HG02943 (cell line): ENCODE measurements at regions not wholly inside any gene's neighbourhood (a gene's known extent, or its start where the extent isn't known, plus 50 kb on each side); places are given as distances from the start of the nearest gene placed in this dataset.
"Not testable (repeated sequence)": the region's sequence is repeated elsewhere in the genome, so short reads cannot be mapped to it uniquely, and the experiment has no call there.

Experiments used
- ATAC-seq: cut with Tn5 transposase; IDR thresholded peaks from one replicate; pipeline ENCODE4 v1.9.1; 2021; ENCODE audit warnings: mild to moderate bottlenecking, low read depth, moderate library complexity; ENCODE audit not compliant: unreplicated experiment

DNA sequence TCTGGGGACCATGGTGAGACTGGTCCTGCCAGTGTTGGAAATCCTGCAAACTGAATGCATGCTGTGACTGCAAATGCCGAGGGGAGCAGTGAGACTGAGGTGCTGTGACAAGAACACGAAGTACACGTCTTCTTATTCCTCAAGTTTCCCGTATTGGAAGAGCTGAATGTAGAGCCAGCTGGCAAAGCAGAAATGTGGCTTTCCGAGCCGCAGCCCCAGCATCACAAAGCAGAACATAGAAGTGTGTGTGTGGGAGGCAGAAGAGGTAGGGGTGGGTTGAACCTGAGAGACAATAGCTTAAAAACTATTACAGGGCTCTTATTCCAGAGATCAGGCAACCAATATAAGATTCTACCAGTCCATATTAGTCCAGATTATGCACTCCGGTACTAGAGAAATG, 98.8 kb downstream of the CARTPT start:
- ATAC-seq: no peak

DNA sequence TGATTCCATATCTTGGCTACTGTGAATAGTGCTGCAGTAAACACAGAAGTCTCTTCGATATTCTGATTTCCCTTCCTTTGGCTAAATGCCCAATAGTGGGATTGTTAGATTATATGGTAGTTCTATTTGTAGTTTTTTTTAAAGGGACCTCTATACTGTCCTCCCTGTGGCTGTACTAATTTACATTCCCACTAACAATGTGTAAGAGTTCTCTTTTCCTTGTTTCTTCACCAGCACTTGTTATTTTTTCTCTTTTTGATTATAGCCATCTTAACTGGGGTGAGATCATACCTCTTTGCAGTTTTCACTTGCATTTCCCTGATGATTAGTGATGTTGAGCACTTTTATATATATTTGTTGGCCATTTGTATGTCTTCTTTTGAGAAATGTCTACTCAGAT, 102.0 kb downstream of the CARTPT start:
- ATAC-seq: no peak

DNA sequence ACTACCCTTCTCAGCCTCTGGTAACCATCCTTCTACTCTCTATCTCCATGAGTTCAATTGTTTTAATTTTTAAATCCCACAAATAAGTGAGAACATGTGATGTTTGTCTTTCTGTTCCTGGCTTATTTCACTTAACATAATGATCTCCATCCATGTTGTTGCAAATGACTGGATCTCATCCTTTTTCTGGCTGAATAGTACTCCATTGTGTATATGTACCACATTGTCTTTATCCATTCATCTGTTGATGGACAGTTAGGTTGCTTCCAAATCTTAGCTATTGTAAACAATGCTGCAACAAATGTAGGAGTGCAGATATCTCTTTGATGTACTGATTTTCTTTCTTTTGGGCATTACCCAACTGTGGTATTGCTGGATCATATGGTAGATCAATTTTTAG, 103.0 kb downstream of the CARTPT start:
- not testable (repeated sequence) for ATAC-seq

DNA sequence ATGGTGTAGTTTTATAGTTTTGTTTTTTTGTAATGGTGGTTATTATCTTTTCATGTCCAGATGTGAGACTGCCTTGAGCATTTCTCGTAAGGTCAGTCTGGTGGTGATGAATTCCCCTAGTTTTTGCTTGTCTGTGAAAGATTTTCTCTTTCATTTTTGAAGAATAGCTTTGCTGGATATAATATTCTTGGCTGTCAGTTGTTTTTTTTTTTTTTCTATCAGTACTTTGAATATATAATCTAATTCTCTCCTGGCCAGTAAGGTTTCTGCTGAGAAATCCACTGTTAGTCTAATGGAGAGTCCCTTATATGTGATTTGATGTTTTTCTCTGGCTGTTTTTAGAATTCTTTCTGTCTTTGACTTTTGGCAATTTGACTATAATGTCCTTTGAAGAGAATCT, 106.9 kb downstream of the CARTPT start:
- no peak for ATAC-seq

DNA sequence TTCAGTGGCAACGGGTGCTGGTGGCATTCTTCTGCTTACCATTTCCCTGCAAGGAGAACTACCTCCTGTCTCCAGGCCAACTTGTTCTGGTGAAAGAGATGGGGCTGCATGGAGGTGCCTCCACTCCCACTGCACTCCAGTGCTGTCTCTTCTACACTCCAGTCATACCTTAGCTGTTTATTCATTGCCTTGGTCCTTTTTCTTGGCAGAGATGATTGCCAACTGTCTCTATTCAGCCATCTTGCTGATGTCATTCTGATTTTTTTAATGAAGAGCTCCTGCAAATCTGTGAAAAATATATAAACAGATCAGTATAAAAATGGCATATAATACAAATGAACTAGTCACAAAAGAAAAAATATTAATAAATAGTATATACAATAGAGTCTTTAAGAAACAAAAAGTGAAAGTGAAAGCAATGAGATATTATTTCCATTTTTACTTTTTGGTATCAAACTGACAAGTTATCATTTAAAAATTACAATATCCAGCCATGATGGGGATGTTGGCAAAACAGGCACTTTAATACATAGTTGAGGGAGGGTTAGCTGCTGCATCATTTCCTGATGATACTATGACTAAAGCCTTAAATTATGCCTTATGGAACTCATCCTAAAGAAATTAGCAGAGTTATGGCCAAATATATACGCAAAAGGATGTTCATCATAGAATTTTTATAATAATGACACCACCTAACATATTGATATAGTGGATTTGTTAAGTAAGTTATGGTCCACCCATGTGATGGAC, 109.4 kb downstream of the CARTPT start:
- ATAC-seq: no peak

DNA sequence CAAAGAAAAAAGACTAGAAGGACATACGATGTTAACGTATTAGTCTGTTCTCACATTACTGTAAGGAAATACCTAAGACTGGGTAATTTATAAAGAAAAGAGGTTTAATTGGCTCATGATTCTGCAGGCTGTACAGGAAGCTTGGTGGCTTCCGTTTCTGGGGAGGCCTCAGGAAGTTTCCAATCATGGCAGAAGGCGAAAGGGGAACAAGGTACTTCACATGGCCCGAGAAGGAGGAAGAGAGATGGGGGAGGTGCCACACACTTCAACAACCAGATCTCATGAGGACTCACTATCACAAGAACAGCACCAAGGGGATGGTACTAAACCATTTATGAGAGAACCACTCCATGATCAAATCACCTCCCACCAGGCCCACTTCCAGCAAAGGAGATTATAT, 110.1 kb downstream of the CARTPT start:
- no peak for ATAC-seq

DNA sequence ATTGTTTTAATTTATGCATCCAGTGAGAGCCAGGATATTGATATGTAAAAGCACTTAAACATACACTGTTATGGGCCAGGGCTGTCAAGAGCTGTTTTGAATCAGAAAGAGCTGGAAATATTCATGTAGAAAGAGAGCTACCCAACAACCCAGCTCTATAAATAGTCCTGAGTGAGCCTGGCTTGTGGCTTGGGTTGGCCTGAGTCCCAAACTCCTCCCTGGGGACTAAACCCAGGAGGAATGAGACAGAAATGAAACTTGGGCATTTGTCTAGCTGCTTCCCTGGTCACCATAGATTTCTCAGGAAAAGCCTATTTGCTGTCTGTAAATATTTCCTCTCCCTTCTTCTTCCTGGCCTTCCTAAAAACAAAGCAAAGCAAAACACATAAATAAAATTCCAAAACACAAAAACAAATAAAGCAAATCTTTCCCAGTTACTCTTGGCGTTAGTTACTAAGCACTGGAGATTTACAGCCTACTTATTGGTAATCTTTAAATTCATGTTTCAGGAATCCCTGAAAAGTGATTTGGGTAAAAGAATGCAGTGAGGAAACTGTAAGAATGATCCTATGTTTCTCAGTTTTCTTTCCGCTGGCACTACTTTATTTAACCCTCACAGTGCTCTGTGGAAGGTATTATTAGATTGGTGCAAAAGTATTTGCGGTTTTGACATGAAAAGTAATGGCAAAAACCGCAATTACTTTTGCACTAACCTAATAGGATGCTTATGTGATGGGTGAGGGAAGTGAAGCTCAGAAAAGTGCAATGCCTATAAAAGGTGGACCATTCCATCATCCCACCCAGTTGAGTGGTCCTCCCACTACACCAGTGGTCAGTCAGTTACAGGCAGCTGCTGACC, 111.8 kb downstream of the CARTPT start:
- no peak for ATAC-seq

DNA sequence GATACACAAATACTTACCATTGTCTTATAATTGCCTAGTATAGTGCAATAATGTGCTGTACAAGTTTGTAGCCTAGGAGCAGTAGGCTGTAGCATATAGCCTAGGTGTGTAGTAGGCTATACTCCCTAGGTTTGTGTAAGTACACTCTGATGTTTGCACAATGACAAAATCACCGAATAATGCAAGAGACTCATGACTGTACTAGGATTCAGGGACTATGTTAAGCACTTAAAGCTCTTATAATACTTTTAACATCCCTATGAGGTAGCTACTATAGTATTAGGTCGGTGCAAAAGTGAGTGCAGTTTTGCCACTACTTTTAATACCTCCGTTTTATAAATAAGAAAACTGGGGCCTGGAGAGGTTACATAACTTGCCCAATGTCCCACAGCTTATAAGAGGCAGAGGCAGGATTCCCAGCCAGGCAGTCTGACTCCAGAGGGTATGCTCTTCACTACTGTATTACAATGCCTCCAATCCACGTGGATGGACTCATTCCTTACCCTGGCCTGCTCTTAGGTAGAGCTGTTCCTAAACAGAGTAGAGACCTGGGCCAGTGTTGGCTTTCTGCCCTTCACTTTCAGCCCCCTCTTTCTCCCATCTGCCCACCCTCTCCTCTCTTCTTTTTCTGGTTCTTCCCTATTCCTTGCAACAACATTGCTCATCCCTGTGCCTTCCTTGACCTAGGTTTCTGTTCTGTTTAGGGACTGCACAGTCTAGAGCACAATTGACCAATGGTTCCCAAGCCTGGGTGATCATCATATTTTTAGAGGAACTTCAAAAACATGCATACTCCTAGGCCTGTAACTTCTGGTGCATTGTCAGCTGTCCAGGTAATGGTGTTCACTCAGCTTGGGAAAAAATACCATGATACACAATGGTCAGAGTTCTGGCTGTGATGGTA, 114.0 kb downstream of the CARTPT start:
- ATAC-seq: no peak

DNA sequence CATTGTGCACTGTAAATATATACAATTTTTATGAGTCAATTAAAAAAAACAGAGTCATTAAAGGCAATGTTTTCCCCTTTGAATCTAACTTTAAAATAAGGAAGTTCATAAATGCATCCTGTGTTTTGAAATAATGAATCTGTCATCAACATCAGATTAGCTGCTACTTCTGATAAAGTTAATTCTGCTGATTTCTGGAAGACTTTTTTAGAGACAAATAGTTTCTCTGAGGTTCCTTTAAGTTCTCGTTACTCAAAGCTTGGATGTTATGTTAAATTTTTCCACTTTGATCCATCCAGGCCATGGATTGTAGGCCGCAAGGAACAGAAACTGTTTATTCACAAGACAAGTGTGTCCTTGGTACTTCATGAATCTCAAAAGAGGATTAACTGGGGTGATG, 115.5 kb downstream of the CARTPT start:
- no peak for ATAC-seq

DNA sequence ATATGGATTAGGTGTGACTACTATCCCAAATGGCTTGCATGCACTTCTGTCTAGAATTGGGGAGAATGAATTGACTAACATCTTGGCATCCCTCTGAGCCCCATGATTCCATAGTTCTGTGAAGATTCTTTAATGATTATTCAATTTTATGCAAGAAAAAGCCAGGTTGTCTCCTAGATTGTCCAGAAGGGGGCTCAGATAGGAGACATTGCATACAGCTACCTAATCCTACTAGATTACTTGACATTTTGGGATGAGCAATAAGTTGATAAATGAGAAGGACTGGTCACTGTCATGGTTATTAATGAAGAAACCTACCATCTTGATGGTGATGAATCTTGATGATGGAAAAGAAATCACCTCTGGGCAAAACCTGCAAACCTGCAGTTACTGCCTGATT, 117.0 kb downstream of the CARTPT start:
- no peak for ATAC-seq

DNA sequence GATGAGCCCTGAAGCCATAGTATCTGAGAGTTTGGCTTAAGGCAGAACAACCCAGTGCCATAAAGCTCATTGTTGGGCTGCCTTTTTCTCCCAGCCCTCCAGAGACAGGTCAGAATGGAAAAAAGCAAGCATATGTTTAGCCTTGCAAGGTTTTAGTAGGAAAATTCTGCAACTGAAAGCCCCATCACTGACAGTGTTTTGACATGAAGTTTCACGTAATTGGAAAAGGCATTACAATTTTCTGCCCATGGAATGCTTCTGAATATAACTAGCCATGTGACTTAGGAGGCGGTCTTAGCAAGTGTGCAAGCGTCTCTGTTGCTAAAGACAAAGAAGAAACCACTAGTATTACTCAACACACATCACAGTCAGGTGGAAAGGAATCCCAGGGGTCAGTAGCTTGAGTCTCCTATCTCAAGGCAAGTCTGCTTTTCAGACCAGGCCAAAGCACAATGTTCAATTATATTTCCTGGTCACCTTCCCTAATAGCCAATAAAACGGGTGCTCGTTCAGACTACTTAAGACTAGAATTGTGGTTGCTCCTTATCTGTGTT, 117.6 kb downstream of the CARTPT start:
- no peak for ATAC-seq

DNA sequence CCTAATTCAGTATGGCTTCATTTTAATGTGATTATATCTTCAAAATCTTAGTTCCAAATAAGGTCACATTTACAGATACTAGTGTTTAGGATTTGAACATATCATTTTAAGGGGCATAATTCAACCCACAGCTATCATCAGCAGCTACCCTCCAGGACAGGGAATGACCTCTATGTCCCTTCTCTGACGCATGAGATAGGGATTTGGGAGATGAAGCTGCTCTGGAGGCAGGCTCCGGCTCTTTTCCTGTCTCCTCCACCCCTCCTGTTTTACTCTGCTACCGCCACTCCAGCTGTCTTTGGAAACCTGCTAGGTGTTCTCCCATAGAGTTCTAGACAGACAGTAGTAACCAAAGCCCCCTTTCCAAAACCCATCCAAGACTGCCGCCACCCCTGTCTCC, 119.2 kb downstream of the CARTPT start:
- ATAC-seq: no peak

DNA sequence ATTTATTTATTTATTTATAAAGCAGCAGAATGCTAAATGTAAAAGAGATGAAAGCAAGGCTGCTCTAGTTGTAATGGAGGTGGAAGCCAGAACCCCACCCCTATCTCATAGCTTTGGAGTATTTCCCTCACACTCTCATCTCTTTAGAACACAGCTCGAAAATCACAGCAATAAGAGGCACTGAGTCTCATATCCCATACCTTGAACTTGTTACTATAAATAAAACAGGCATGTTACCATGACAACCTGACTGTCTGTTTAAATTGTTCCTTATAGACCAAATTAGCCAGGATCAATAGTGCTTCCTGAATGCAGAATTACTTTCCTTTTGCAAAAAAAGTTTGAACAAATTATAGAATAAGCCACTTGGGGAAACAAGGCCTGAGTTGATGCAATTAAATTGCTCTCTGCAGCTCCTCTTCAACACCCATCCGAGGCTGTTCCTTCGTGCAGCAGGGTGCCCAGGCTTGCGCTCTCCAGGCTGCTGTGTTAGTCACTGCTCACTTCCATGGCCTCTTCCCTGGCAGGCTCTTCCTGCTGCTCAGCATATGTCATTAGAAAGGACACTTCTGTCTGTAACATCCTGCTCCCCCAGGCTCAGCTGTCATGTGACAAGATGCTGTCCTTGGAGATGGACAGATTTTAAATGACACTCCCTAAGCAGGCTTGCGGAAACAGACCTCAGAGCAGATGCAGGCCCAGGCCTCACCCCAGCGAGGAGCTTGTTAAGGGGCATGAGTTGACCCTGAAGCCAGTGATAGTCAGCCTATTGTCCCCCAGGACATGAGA, 120.2 kb downstream of the CARTPT start:
- ATAC-seq: no peak

DNA sequence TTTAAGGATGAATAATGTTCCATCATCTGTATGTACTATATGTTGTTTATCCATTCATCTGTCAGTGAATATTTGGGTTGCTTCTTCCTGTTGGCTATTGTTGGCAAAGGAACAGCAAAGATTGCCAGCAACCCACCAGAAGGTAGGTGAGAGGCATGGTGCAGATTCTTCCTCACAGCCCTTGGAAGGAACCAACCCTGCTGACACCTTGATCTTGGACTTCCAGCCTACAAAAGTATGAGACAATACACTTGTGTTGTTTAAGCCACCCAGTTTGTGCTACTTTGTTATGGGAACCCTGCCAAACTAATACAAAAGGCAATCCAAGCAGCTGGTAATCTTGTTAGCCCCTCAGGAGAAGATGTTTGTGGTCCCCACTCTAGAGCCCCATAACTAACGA, 122.0 kb downstream of the CARTPT start:
- ATAC-seq: no peak

DNA sequence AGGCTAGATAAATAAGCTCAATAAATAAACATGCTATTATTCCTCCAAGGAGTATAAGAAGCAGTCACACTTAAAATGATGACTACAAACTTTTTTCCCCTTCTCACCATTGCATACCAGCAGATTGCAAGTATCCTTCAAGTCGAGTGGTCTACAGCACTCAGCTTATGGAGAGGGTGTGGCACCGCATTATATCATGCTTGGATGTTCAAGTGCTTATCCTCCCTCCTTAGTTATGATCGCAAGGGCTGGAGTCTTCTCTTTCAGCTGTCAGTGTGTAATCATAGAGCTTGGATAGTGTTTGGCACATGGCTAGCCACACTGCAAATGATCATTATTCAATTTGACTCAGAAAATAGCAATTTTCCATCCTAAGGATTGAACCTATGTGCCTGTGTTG, 124.0 kb downstream of the CARTPT start:
- ATAC-seq: no peak

DNA sequence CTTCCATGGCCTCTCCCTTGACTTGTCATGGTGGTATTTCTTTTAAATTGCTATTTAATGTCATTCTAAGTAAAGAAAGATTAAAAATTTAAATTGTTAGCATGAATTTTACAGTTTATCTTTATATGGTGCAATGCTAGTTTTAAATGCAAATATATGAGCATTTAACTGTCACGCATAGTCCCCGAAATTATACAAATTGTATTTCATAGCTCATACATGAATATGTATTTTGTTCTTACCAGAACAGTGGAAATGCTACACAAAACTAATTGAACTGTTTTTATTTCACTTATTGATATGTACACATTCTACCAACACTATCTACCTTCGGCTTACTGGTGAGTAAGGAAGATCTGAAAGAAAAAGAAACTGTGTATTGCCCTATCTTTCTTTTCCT, 125.8 kb downstream of the CARTPT start:
- no peak for ATAC-seq

DNA sequence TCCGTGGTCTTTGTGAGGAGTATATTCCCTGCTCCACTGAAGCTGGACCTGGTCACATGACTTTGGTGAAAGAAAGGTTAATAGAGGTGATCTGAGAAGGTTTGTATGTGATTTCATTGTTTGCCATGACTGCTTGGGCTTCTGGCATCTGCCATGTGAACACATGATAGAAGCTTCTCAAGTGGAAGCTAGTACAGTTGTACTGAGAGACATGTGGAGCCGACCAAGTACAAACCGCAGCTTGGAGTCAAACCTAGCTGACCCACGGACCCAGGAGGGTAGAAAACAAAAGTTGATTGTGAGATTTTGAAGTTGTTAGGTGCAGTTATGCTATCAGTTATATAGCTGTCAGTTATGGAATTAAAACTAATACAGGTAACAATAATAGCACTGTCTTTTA, 140.4 kb downstream of the CARTPT start:
- no peak for ATAC-seq

DNA sequence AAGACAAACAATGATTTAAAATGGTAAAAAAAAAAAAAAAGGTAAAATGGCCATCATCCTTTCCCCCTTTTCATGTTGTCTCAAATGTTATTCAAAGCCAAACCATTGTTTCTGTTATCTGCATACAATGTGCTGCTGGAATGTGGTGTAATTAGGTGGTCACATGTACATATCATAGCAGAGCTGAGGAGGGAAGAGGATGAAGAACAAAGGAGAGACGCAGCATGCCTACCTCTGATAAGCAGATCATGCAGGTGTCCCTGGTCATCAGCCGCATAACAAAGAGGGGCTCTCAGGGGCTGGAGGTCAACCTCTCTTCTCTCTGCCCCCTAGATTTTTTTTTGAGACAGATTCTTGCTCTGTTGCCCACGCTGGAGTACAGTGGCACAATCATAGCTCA, 141.0 kb downstream of the CARTPT start:
- no peak for ATAC-seq

DNA sequence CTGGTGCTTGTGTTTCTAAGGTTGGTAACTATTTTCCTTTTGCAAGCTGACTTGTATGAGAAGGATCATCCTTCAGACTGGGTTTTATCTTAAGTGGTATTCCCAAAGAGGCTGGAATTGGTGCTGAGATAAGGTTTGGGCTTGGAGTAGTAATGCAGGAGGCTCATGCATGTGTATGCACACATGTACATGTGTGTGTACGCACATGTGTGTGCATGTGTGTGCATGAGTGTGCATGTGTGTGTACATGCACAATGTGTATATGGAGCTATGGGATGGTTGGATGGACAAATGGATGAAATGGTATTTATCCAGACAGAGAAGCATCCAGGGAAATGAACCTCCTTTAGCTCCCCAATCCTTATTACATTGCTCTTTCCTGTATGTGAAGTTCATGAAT, 142.6 kb downstream of the CARTPT start:
- ATAC-seq: no peak

DNA sequence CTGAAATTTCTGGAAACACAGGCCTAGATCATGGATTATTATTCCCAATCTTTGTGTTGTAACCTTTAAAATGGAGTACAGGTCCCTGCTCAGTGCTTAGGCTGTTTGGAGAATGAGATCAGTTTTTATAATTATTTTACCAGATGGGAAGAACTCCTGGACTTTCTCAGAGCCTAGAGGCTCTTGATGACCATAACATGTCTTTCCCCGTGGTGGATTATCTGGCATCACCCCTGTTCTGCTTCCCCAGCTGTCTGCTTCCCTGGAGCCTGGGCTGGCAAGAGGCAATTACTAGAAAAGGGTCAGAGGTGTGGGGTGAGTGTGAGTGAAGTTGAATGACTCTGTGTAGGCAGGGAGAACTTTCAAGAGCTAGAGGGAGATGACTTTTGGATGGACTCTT, 143.0 kb downstream of the CARTPT start:
- no peak for ATAC-seq
